H9 (cell line): ENCODE measurements at regions not wholly inside any gene's neighbourhood (a gene's known extent, or its start where the extent isn't known, plus 50 kb on each side); places are given as distances from the start of the nearest gene placed in this dataset.
A peak's percentile ranks its signal among the peaks of the same experiment; 100 is the strongest.

ENCODE experiments used
- DNase-seq: peaks from one replicate; pipeline ENCODE4 v3.0.0-alpha.2; 2017
- H2AFZ ChIP-seq: one replicate; pipeline ENCODE4 v1.6.1; 2013; ENCODE audit warnings: mild to moderate bottlenecking, low read length, control low read depth, moderate library complexity
- H2AK5ac ChIP-seq: 2 replicates; pipeline ENCODE4 v1.6.1; 2013; ENCODE audit warnings: low read length, control low read depth, mixed read lengths; ENCODE audit not compliant: insufficient read length
- H2BK120ac ChIP-seq: one replicate; pipeline ENCODE4 v1.6.1; 2013; ENCODE audit warnings: low read depth, mild to moderate bottlenecking, low read length, control low read depth, inconsistent platforms; ENCODE audit not compliant: poor library complexity, severe bottlenecking
- H2BK12ac ChIP-seq: 2 replicates; pipeline ENCODE4 v1.6.1; 2013; ENCODE audit warnings: low read length, control low read depth, mixed read lengths, low read depth; ENCODE audit not compliant: insufficient read length
- H2BK15ac ChIP-seq: 2 replicates; pipeline ENCODE4 v1.6.1; 2013; ENCODE audit warnings: low read depth, low read length, control low read depth
- H2BK20ac ChIP-seq: one replicate; pipeline ENCODE4 v1.6.1; 2013; ENCODE audit warnings: low read depth, mild to moderate bottlenecking, low read length, control low read depth, inconsistent platforms; ENCODE audit not compliant: poor library complexity, severe bottlenecking
- H2BK5ac ChIP-seq: 2 replicates; pipeline ENCODE4 v1.6.1; 2013; ENCODE audit warnings: low read length, control low read depth, mixed read lengths; ENCODE audit not compliant: insufficient read length
- H3K14ac ChIP-seq: 2 replicates; pipeline ENCODE4 v1.6.1; 2013; ENCODE audit warnings: low read length, control low read depth; ENCODE audit not compliant: insufficient read depth
- H3K18ac ChIP-seq: 2 replicates; pipeline ENCODE4 v1.6.1; 2013; ENCODE audit warnings: low read depth, mild to moderate bottlenecking, mixed read lengths, low read length, control low read depth; ENCODE audit not compliant: insufficient read length
- H3K23ac ChIP-seq: 2 replicates; pipeline ENCODE4 v1.6.1; 2013; ENCODE audit warnings: low read length, control low read depth, mixed read lengths, low read depth; ENCODE audit not compliant: insufficient read length
- H3K23me2 ChIP-seq: 2 replicates; pipeline ENCODE4 v1.6.1; 2013; ENCODE audit warnings: low read depth, mild to moderate bottlenecking, mixed read lengths, low read length, control low read depth; ENCODE audit not compliant: insufficient read length, poor library complexity, severe bottlenecking
- H3K27ac ChIP-seq: 2 replicates; pipeline ENCODE4 v1.5.1; 2013; ENCODE audit warnings: low read length, control low read depth, mixed read lengths, low read depth; ENCODE audit not compliant: insufficient read length
- H3K27me3 ChIP-seq: 2 replicates; pipeline ENCODE4 v1.6.1; 2013; ENCODE audit warnings: low read length, control low read depth, inconsistent platforms; ENCODE audit not compliant: insufficient read depth
- H3K4ac ChIP-seq: 2 replicates; pipeline ENCODE4 v1.6.1; 2013; ENCODE audit warnings: low read depth, mild to moderate bottlenecking, control low read depth, inconsistent platforms, low read length, moderate library complexity
- H3K4me1 ChIP-seq: 2 replicates; pipeline ENCODE4 v1.6.1; 2013; ENCODE audit warnings: low read length, control low read depth, inconsistent platforms; ENCODE audit not compliant: insufficient read depth
- H3K4me2 ChIP-seq: 2 replicates; pipeline ENCODE4 v1.6.1; 2013; ENCODE audit warnings: low read length, control low read depth, mixed read lengths; ENCODE audit not compliant: insufficient read length, insufficient read depth
- H3K56ac ChIP-seq: 2 replicates; pipeline ENCODE4 v1.6.1; 2013; ENCODE audit warnings: low read depth, mild to moderate bottlenecking, mixed read lengths, low read length, control low read depth; ENCODE audit not compliant: insufficient read length
- H3K79me1 ChIP-seq: 2 replicates; pipeline ENCODE4 v1.6.1; 2013; ENCODE audit warnings: low read depth, mild to moderate bottlenecking, moderate library complexity, low read length, control low read depth, inconsistent platforms; ENCODE audit not compliant: insufficient read depth, poor library complexity, severe bottlenecking
- H3K79me2 ChIP-seq: 2 replicates; pipeline ENCODE4 v1.6.1; 2013; ENCODE audit warnings: low read length, control low read depth, inconsistent platforms; ENCODE audit not compliant: insufficient read depth
- H3K9ac ChIP-seq: 2 replicates; pipeline ENCODE4 v1.6.1; 2013; ENCODE audit warnings: low read length, control low read depth, mixed read lengths; ENCODE audit not compliant: insufficient read length; ENCODE audit errors: extremely low read depth
- H3K9me3 ChIP-seq: one replicate; pipeline ENCODE4 v1.6.1; 2013; ENCODE audit warnings: low read depth, low read length, inconsistent platforms; ENCODE audit not compliant: control insufficient read depth
- H3T11ph ChIP-seq: one replicate; pipeline ENCODE4 v1.6.1; 2013; ENCODE audit warnings: mild to moderate bottlenecking, low read length, control low read depth, inconsistent platforms
- H4K20me1 ChIP-seq: one replicate; pipeline ENCODE4 v1.6.1; 2013; ENCODE audit not compliant: control insufficient read depth, insufficient read length, insufficient read depth
- H4K5ac ChIP-seq: 2 replicates; pipeline ENCODE4 v1.6.1; 2013; ENCODE audit warnings: low read depth, mild to moderate bottlenecking, mixed read lengths, low read length, control low read depth; ENCODE audit not compliant: insufficient read length
- H4K8ac ChIP-seq: replicated peaks from 2 replicates; pipeline ENCODE4 v1.6.1; 2013; ENCODE audit warnings: low read length, control low read depth, mixed read lengths, low read depth; ENCODE audit not compliant: insufficient read length
- H4K91ac ChIP-seq: 2 replicates; pipeline ENCODE4 v1.6.1; 2013; ENCODE audit warnings: low read depth, mild to moderate bottlenecking, moderate library complexity, mixed read lengths, low read length, control low read depth; ENCODE audit not compliant: insufficient read length
- H3K27ac Mint-ChIP-seq, 3 experiments: 2 replicates in 2 of 3; 3 replicates in 1 of 3; pipeline ENCODE4 v1.8.0; 2020 to 2021; ENCODE audit warnings: mixed read lengths in 3 of 3, mild to moderate bottlenecking in 1 of 3, moderate library complexity in 1 of 3
- H3K27me3 Mint-ChIP-seq: 2 replicates; pipeline ENCODE4 v1.8.0; 2021; ENCODE audit warnings: low read depth, mild to moderate bottlenecking, moderate library complexity, mixed read lengths
- H3K36me3 Mint-ChIP-seq, 3 experiments: 2 replicates in 2 of 3; 3 replicates in 1 of 3; pipeline ENCODE4 v1.8.0; 2020 to 2021; ENCODE audit warnings: low read depth in 3 of 3, mixed read lengths in 3 of 3; ENCODE audit not compliant: insufficient read depth in 1 of 3
- H3K4me1 Mint-ChIP-seq, 2 experiments: 2 replicates each; pipeline ENCODE4 v1.8.0; 2020; ENCODE audit warnings: mixed read lengths in 2 of 2
- H3K4me3 Mint-ChIP-seq, 2 experiments: 2 replicates in 1 of 2; 3 replicates in 1 of 2; pipeline ENCODE4 v1.8.0; 2020 to 2021; ENCODE audit warnings: mild to moderate bottlenecking in 2 of 2, mixed read lengths in 2 of 2, moderate library complexity in 1 of 2
- H3K9me3 Mint-ChIP-seq, 2 experiments: 2 replicates in 1 of 2; 3 replicates in 1 of 2; pipeline ENCODE4 v1.8.0; 2020; ENCODE audit warnings: mild to moderate bottlenecking in 2 of 2, mixed read lengths in 2 of 2, moderate library complexity in 1 of 2
- CTCF ChIP-seq: fragments of 200-600 bp; sonication (generic); conservative IDR thresholded peaks from 3 replicates; pipeline ENCODE4 v1.8.0; 2021; ENCODE audit warnings: antibody characterized with exemption, mild to moderate bottlenecking
- WGBS: extraction: QIAGEN DNeasy Blood & Tissue Kit; methylation state at CpG from one replicate; pipeline ENCODE4 v1.1.7; 2013; ENCODE audit warnings: missing lambda C conversion rate, low lambda C conversion rate, mixed read lengths; ENCODE audit not compliant: insufficient read length; ENCODE audit errors: extremely low coverage; 5-methylcytosine and 5-hydroxymethylcytosine counted together

- DNase-seq, result peak; percentile 88
- Histone ChIP-seq H4K8ac (no peak overlapping the region), H3K23ac (no peak overlapping the region), H4K91ac (no peak overlapping the region), H3K23me2 (no peaks in the 10 kb centered on the region), H3K79me2 (no peaks in the 10 kb centered on the region), H3K18ac (no peak overlapping the region), H4K5ac (no peak overlapping the region), H2BK120ac (no peak overlapping the region), H2BK15ac (no peak overlapping the region), H3K79me1 (no peaks in the 10 kb centered on the region), H4K20me1 (no peaks in the 10 kb centered on the region), H3K27me3 (no peaks in the 10 kb centered on the region), H3K27ac (no peak overlapping the region), H3K4me1 (no peaks in the 10 kb centered on the region), H2BK20ac (no peak overlapping the region), H2BK12ac (no peak overlapping the region), H3K56ac (no peak overlapping the region), H3K4me2 (no peak overlapping the region), H3K4ac (no peak overlapping the region), H3K9me3 (no peaks in the 10 kb centered on the region), H3K9ac (no peak overlapping the region), H3T11ph (no peak overlapping the region), H3K14ac (no peak overlapping the region), H2AFZ (no peak overlapping the region), H2AK5ac (no peak overlapping the region), H2BK5ac (no peak overlapping the region)
- WGBS, result no CpG with 5 or more reads among the region's 14 CpGs
- peaks cover 9 to 16% of the 10 kb centered on the region in 2 experiments for H3K4me1 Mint-ChIP-seq
- H3K27ac Mint-ChIP-seq, result peak overlapping the region in 1 of 3 experiments; percentile 77; a peak in 1 of 7 replicates
- peaks cover 0 to 2% of the 10 kb centered on the region in 2 experiments; a peak in 3 of 5 replicates for H3K9me3 Mint-ChIP-seq
- peak; percentile 95 for TF ChIP-seq CTCF
- H3K27me3 Mint-ChIP-seq, result no peaks in the 10 kb centered on the region
- H3K36me3 Mint-ChIP-seq, result no peaks in the 10 kb centered on the region; a peak in 1 of 7 replicates
- H3K4me3 Mint-ChIP-seq, result no peak overlapping the region
Measured at GRCh38 chr12:111298582-111299436, 70.1 kb downstream of the PHETA1 start.
